H1 (cell line): ENCODE measurements at regions not wholly inside any gene's neighbourhood (a gene's known extent, or its start where the extent isn't known, plus 50 kb on each side); places are given as distances from the start of the nearest gene placed in this dataset.

Experiments used
- CTCF ChIP-seq, 3 experiments: IDR thresholded peaks; 1 replicate in 2 of 3; 2 replicates in 1 of 3; pipeline versions ENCODE4 v1.5.1 to v1.6.1; 2011; ENCODE audit warnings: low read length in 3 of 3, mild to moderate bottlenecking in 3 of 3, inconsistent platforms in 2 of 3, low read depth in 1 of 3, moderate library complexity in 1 of 3; ENCODE audit not compliant: insufficient read depth in 1 of 3; ENCODE audit errors: control extremely low read depth in 1 of 3
- EZH2 ChIP-seq: fragments of 200-600 bp; sonication (generic); IDR thresholded peaks from 2 replicates; pipeline ENCODE4 v1.7.1; 2012; ENCODE audit warnings: low read depth, mild to moderate bottlenecking, moderate library complexity, low read length, inconsistent platforms; ENCODE audit not compliant: severe bottlenecking
- SIRT6 ChIP-seq: IDR thresholded peaks from one replicate; pipeline ENCODE4 v1.7.1; 2012; ENCODE audit warnings: low read length, inconsistent platforms

- no peak for TF ChIP-seq CTCF (IDR thresholded peaks at IDR 0.05; ENCODE audit: control extremely low read depth in 1 of 3, insufficient read depth in 1 of 3, low read depth in 1 of 3, low read length in 3 of 3)
- no peak for TF ChIP-seq SIRT6
- no peak for TF ChIP-seq EZH2
Observed at GRCh38 chr12:43288671-43289425, 263.2 kb downstream of the ADAMTS20 start (continued).
